GM11168 (cell line): ENCODE measurements at regions not wholly inside any gene's neighbourhood (a gene's known extent, or its start where the extent isn't known, plus 50 kb on each side); places are given as distances from the start of the nearest gene placed in this dataset.

Experiments
- in situ Hi-C: fragments of 300-500 bp; cut with MboI; formaldehyde crosslinking; loops from one replicate; pipeline ENCODE4 v1.12.0; 2022; ENCODE audit warnings: low sequenced_read_pairs; ENCODE audit not compliant: unreplicated experiment

GRCh38 chr1:221625026-221625425, 116.9 kb downstream of the DUSP10 start:
- in situ Hi-C loops, result no loop called here

GRCh38 chr1:221626041-221626440, 115.8 kb downstream of the DUSP10 start:
- in situ Hi-C loops, result no loop called here

- in situ Hi-C loops, result no loop called here
Observed at GRCh38 chr1:221630236-221630635, 111.7 kb downstream of the DUSP10 start.

- in situ Hi-C loops, result no loop called here
Observed at GRCh38 chr1:221631556-221631955, 110.3 kb downstream of the DUSP10 start.

- in situ Hi-C loops, result no loop called here
Observed at GRCh38 chr1:221632072-221632471, 109.8 kb downstream of the DUSP10 start.

- in situ Hi-C loops, result no loop called here
Observed at GRCh38 chr1:221633841-221634409, 108.0 kb downstream of the DUSP10 start.

GRCh38 chr1:221634606-221635005, 107.3 kb downstream of the DUSP10 start:
- in situ Hi-C loops, result no loop called here

- in situ Hi-C loops, result no loop called here
Observed at GRCh38 chr1:221635305-221635704, 106.6 kb downstream of the DUSP10 start.

GRCh38 chr1:221636096-221636495, 105.8 kb downstream of the DUSP10 start:
- in situ Hi-C loops, result no loop called here

GRCh38 chr1:221636967-221637366, 104.9 kb downstream of the DUSP10 start:
- in situ Hi-C loops, result no loop called here

- in situ Hi-C loops, result no loop called here
Observed at GRCh38 chr1:221637641-221638041, 104.2 kb downstream of the DUSP10 start.

GRCh38 chr1:221638595-221638994, 103.3 kb downstream of the DUSP10 start:
- in situ Hi-C loops, result no loop called here

GRCh38 chr1:221641811-221642210, 100.1 kb downstream of the DUSP10 start:
- in situ Hi-C loops, result no loop called here

- in situ Hi-C loops, result no loop called here
Observed at GRCh38 chr1:221643404-221644144, 98.3 kb downstream of the DUSP10 start.

- in situ Hi-C loops, result no loop called here
Observed at GRCh38 chr1:221644145-221644448, 97.8 kb downstream of the DUSP10 start.

GRCh38 chr1:221644663-221645258, 97.1 kb downstream of the DUSP10 start:
- in situ Hi-C loops, result no loop called here

GRCh38 chr1:221648201-221648600, 93.7 kb downstream of the DUSP10 start:
- in situ Hi-C loops, result no loop called here
